ENCODE measurements at regions not wholly inside any gene's neighbourhood (a gene's known extent, or its start where the extent isn't known, plus 50 kb on each side); places are given as distances from the start of the nearest gene placed in this dataset.

DNA sequence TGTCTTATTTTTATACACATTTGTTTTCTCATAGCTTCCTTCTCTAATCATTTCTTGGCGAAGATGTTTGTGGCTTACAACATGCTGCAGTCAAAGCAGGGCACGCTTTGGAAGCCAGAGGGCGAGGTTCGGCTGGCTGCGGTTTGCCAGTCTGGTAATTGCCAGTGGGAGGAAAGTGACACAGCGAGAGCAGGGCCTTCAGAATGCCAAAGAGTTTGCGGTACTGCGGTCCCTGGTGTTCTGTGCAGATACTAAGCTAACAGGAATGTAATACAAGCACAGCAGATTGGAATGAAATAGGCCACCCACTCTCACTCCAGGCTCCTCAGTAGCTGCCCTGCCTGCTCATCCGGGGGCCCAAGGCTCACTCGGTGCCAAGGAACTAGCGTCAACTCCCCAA, 58.7 kb upstream of the TGM3 start:
- peak; percentile 97 for DNase-seq

DNA sequence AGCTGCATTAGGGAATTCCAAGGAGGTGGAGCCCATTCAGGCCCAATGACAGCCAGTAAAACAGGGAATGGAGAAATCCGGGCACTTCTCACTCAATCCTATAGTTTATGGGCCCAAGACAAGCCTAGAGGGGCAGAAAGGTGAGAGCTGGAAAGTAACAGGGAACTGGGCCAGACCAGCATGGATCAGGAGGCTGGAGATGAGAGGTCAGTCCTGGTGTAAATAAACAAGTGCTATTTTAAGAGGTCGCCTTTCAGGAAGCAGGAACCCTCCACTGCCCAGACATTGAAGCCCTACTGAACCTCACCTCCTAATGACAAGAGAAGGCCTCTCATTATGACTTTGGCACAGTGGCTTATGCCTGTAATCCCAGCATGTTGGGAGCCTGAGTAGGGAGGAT, 57.2 kb upstream of the TGM3 start:
- DNase-seq: no peak

DNA sequence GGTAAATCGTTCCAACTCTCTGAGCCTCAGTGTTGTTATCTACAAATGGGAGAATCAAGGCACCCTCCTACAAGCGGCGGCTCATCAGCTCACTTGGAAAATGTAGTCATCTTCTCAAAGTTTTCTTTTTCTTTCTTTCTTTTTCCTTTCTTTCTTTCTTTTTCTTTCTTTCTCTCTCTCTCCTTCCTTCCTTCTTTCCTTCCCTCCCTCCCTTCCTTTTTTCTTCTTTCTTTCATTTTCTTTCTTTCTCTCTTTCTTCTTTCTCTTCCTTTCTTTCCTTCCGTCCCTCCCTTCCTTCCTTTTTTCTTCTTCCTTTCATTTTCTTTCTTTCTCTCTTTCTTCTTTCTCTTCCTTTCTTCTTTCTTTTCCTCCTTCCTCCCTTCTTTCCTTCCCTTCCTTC, 55.0 kb upstream of the TGM3 start:
- no peak for DNase-seq

DNA sequence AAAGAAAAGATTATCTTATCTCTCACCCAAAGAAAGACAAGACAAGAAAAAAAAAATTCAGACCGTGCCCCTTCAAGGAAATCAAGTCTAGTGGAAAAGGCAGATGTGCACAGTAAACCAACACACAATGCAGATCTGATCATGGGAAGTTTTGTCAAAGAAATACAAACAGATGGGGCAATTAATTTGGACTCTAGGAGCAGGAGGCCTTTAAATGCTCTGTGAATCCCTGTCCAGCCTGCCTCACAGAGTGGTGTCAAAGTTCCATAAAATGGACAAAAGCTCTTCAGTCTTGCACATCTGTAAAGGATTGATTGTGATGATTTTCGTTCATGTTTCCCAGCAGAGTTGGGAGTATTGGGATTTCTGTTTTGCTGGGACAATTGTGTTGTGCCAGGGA, 53.1 kb upstream of the TGM3 start:
- DNase-seq: no peak

DNA sequence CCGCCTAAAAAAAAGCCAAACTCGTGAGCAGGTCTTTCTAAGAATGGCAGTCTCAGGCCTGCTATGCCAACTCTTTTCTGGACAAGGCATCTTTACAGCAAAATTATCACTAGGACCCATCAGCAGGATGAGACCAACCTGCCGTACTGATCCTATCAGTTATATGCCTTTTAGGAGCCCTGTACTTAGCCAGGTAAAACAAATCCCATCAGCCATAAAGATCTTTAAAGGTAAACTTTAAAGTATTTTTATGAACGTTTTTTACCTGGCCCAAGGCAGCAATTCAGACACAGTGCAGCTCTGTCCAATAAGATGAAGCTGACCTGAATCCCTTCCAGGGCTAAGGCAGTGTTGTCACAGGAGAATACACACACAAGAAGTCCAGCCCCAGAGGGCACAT, 51.3 kb upstream of the TGM3 start:
- DNase-seq: no peak

DNA sequence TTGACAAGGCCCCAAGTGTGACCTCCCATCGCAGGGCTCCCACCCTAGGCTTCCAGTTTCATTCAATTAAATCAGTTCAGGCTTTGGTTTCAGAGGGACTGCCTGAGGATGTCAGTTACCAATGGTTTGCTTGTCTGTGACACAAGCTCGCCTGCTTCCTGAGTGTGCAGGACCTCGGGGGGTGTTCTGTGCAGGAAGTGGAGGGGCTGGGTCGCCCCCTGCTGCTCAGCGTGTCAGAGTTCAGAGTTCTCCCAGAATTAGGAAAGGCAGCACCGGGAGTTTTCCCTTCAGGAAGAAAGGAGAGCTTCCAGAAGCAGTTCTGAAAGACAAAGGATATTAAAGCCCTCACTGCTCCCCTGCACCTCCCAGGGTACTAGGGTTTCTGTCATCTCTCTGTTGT, 50.8 kb upstream of the TGM3 start:
- DNase-seq: no peak

DNA sequence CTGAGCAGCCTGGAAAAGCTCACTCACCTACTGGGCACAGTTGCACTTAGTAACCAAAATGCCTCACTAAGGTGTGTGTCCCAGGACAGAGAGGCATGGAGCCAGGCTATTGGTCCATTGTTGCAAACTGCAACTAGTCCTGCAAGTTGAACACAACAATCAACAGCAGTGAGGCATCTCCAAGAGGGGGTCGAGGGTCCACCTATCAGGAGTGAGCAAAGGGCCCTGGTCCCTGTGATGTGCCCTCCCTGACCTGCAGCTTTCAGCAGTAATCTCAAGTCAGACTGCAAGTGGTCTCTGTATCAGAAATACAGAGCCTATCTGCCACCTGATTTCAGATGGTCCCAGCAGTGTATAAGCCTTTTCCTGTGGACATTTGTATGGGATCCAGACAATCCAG, 50.2 kb upstream of the TGM3 start:
- DNase-seq: no peak

Measured in fibroblast of skin of right quadriceps (primary cell).